WTC11 (cell line): ENCODE measurements at regions not wholly inside any gene's neighbourhood (a gene's known extent, or its start where the extent isn't known, plus 50 kb on each side); places are given as distances from the start of the nearest gene placed in this dataset.
"Not testable (repeated sequence)": the region's sequence is repeated elsewhere in the genome, so short reads cannot be mapped to it uniquely, and the experiment has no call there.

Experiments
- ZBTB43 ChIP-seq: sonication (generic); formaldehyde crosslinking; IDR thresholded peaks from 2 replicates; pipeline ENCODE4 v1.8.1; 2023; ENCODE audit warnings: mild to moderate bottlenecking, missing genetic modification reagents
- TF ChIP-seq, protein P1 (sequence below): sonication (generic); formaldehyde crosslinking; IDR thresholded peaks from 2 replicates; pipeline ENCODE4 v1.8.1; 2022; ENCODE audit warnings: low read depth, mild to moderate bottlenecking, moderate library complexity, missing genetic modification reagents, borderline replicate concordance

- TF ChIP-seq, protein P1, sequence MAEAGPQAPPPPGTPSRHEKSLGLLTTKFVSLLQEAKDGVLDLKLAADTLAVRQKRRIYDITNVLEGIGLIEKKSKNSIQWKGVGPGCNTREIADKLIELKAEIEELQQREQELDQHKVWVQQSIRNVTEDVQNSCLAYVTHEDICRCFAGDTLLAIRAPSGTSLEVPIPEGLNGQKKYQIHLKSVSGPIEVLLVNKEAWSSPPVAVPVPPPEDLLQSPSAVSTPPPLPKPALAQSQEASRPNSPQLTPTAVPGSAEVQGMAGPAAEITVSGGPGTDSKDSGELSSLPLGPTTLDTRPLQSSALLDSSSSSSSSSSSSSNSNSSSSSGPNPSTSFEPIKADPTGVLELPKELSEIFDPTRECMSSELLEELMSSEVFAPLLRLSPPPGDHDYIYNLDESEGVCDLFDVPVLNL (CRISPR knock-in tag), result not testable (repeated sequence)
- not testable (repeated sequence) for TF ChIP-seq ZBTB43 (CRISPR knock-in tag)
These were observed 125.9 kb downstream of the TMEM121 start for GRCh38 chr14:105652317-105652716.
